HG02885 (cell line): ENCODE measurements at regions not wholly inside any gene's neighbourhood (a gene's known extent, or its start where the extent isn't known, plus 50 kb on each side); places are given as distances from the start of the nearest gene placed in this dataset.
"Not testable (repeated sequence)": the region's sequence is repeated elsewhere in the genome, so short reads cannot be mapped to it uniquely, and the experiment has no call there.

Experiments used
- ATAC-seq: cut with Tn5 transposase; IDR thresholded peaks from one replicate; pipeline ENCODE4 v1.9.1; 2021; ENCODE audit warnings: mild to moderate bottlenecking; ENCODE audit not compliant: unreplicated experiment, poor library complexity

- ATAC-seq, result no peak
Measured at GRCh38 chr5:25414742-25415141, 770.0 kb upstream of the CDH10 start.

DNA sequence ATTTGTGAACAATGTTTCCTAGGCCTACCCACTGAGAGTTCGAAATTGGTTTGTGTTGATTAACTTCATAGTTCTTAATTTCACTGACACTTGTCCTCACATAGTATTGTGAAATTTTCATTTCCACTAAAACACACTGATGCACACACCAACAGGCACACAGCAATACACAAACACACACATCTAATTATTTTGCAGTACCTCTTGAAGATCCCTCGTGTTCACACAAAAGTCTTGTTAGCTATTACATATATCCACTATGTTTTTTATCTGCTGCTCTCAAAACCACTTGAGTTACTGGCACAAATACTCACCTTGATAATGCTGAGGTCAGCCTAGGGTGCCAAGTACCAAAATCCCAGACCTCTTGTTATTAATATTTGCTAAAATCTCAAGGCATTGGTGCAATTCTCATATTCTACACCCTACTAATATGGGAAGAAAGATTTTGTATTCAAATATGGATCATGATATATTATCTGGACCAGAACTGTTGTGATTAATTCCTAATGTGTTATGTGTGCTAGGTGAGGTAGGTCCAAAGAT lies 767.4 kb upstream of the CDH10 start:
- no peak for ATAC-seq

GRCh38 chr5:25407365-25407764 lies 762.6 kb upstream of the CDH10 start:
- ATAC-seq, result not testable (repeated sequence)

- no peak for ATAC-seq
Measured at GRCh38 chr5:25405850-25406249, 761.1 kb upstream of the CDH10 start.

- ATAC-seq, result no peak
Measured at GRCh38 chr5:25399878-25400480, 755.2 kb upstream of the CDH10 start.

DNA sequence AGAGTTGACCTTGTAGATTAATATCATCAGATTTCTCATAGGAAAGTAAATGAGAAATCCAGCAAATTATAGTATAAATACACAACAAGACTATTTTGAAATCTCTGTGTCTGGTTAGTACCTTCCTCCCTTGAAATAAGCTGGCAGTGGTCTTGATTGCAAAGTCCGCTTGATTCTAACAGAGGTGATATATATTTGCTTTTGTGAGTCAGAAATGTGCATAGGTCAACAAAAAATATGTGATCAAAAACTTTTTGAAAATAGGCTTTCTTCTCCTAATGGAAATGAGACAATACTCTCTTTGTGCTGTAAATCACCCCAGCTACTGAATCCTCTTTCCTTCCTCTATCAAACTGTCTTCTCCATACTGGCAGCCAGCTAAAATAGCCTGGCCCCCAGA lies 749.2 kb upstream of the CDH10 start:
- ATAC-seq, result no peak

- ATAC-seq, result no peak
Measured at GRCh38 chr5:25393256-25393655, 748.5 kb upstream of the CDH10 start.

- no peak for ATAC-seq
Measured at GRCh38 chr5:25387953-25388352, 743.2 kb upstream of the CDH10 start.

- no peak for ATAC-seq
Measured at GRCh38 chr5:25362799-25363198, 718.0 kb upstream of the CDH10 start.

GRCh38 chr5:25358919-25359318 lies 714.1 kb upstream of the CDH10 start:
- no peak for ATAC-seq

DNA sequence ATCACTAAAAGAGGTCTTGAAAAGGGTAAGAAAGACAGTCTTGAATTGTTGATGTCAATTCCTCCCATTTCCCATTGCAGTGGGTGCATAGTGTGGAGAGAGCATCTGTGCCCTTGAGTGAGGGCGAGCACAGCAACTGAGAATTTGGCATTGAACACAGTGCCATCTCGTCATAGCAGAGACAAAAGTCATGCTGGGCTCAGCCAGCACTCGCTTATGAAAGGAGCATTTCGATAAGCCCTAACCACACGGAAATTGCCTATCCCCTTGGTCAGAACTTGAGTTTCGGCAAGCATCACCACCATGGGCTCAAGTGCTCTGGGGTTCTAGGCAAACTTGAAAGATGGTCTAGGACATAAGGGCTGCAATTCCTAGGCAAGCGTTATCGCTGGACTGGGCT lies 712.8 kb upstream of the CDH10 start:
- no peak for ATAC-seq

- ATAC-seq, result no peak
Measured at GRCh38 chr5:25349746-25350145, 705.0 kb upstream of the CDH10 start.

DNA sequence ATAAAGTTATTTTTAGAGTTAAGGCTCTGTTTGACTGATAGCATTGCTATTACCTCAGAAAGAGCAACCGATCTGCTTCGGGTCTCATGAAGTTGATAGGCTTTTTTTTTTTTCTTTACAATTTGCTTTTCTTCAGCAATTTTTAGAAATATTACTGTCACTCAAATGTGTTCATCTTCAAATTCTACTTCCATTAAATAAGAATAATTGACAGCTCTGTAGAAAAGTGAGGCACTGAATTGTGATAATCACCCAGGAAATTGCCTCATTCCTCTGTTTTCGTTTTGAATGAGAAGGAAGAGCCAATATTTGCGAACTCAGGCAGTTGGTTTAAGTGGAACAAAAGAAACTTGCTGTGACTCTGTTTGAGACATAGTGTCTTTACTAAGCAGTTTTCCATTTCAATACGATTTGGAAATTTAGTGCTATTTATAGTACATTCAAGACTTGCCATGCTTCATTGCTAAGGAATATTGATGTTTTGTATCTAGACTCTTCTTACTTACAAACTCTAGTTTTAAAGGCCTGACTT lies 700.5 kb upstream of the CDH10 start:
- no peak for ATAC-seq

DNA sequence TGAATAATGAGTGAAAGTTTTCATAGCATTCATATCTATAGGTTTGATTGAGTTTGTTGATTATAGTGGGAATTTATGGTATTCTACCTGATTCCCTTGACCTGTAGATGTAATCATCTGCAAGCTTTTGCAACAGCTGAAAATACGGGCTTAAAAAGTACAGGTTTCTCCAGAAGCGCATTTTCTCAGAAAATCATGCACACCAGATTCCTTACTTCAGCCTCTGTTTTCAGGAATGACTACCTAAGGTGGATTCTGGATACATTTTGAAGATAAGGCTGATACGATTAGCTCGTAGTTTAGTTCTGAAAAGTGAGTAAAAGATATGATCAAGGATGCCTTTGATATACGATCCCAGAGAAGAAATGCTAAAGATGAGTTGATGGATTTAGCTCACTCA lies 694.8 kb upstream of the CDH10 start:
- ATAC-seq, result no peak

DNA sequence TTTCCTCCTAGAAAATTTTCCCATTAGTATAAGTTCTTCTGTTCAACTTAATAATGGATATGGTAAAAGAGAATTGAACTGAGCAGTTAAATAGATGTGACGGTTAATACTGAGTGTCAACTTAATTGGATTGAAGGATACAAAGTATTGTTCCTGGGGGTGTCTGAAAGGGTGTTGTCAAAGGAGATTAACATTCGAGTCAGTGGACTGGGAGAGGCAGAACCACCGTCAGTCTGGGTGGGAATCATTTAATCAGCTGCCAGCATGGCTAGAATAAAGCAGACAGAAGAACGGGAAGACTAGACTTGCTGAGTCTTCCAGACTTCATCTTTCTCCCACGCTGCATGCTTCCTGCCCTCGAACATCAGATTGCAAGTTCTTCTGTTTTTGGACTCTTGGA lies 689.6 kb upstream of the CDH10 start:
- ATAC-seq, result no peak

GRCh38 chr5:25330721-25331120 lies 685.9 kb upstream of the CDH10 start:
- ATAC-seq, result no peak

- ATAC-seq, result no peak
Measured at GRCh38 chr5:25327172-25327571, 682.4 kb upstream of the CDH10 start.

DNA sequence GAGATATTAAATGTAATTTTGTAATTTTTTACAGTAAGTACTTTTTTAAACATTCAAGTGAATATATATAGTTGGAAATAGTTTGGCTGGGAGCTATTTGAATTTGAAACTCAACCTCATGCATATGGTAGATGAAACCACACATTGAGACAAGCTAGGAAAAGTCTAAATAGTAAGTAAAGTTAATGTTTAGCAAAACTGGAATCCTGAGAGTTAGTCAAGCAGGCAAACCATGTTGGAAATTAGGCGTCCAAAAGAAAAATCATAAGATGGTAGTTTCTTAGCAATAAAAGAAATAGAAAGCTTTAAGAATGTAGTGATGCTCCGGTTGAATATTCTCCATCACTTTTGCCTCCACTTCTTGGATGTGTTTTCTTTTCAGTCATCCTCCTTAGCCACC lies 657.1 kb upstream of the CDH10 start:
- no peak for ATAC-seq

- no peak for ATAC-seq
Measured at GRCh38 chr5:25295067-25295466, 650.3 kb upstream of the CDH10 start.

GRCh38 chr5:25289766-25290165 lies 645.0 kb upstream of the CDH10 start:
- not testable (repeated sequence) for ATAC-seq

- ATAC-seq, result no peak
Measured at GRCh38 chr5:25286319-25286718, 641.5 kb upstream of the CDH10 start.

DNA sequence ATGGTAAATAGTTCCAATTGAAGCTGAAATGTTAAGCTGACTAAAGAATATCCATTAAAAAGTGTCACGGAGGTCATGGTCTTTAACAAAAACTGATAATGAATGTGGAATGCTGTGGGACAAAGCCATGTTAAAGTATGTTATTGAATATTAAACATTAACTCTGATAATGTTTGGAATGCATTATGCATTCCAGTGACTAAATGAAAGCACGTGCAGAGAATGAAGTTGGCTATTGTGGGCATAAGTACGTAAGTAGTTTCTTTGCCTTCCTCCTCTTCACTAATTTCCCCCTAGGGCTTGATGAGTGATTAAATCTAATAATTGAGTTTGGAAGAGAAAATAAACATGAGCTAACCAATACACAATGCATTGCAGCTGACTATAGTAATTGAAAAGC lies 640.4 kb upstream of the CDH10 start:
- ATAC-seq, result no peak
